ENCODE measurements at regions not wholly inside any gene's neighbourhood (a gene's known extent, or its start where the extent isn't known, plus 50 kb on each side); places are given as distances from the start of the nearest gene placed in this dataset.

GRCh38 chr3:63159764-63160163 lies 118.3 kb upstream of the SYNPR start:
- TF ChIP-seq POLR2AphosphoS5 (IDR thresholded peaks at IDR 0.05; ENCODE audit: low read depth, low read length) (no peak), POLR2A (IDR thresholded peaks at IDR 0.05; ENCODE audit: low read depth, low read length) (no peak), TAF1 (IDR thresholded peaks at IDR 0.05; ENCODE audit: borderline replicate concordance, low read depth, low read length) (no peak)

Data from GM12892 (cell line).